ENCODE measurements at regions not wholly inside any gene's neighbourhood (a gene's known extent, or its start where the extent isn't known, plus 50 kb on each side); places are given as distances from the start of the nearest gene placed in this dataset.

- Histone ChIP-seq H3K27me3 (replicated peaks; ENCODE audit: insufficient read depth, low read depth, low read length, poor library complexity) (no peaks in the 10 kb centered on the region), H3K9me3 (ENCODE audit: low read depth, low read length, poor library complexity, severe bottlenecking) (no peaks in the 10 kb centered on the region), H3K36me3 (ENCODE audit: insufficient read depth, low read length, poor library complexity, severe bottlenecking) (no peaks in the 10 kb centered on the region), H3K27ac (ENCODE audit: low read depth, low read length, poor library complexity, severe bottlenecking) (no peak overlapping the region), H3K4me1 (ENCODE audit: insufficient read depth, low read length, poor library complexity, severe bottlenecking) (peaks cover 10% of the 10 kb centered on the region), H3K4me3 (ENCODE audit: low read depth, low read length, poor library complexity, severe bottlenecking) (no peak overlapping the region)
- BruUV-seq (replicated peaks) = no TSS peak
- no peak for DNase-seq (ENCODE audit: low spot score)
- ChIA-PET POLR2A (ENCODE audit: low non-redundant PET) (no interaction called here), CTCF (no interaction called here)
- intact Hi-C loops (cut with micrococcal nuclease; ENCODE audit: unreplicated experiment) = no loop called here
- TF ChIP-seq EZH2 (IDR thresholded peaks at IDR 0.05; ENCODE audit: borderline replicate concordance, low read depth, low read length, poor library complexity, severe bottlenecking) (no peak), CTCF (conservative IDR thresholded peaks at IDR 0.05; ENCODE audit: low read depth, low read length) (no peak)
Observed at GRCh38 chr17:62178579-62178978, 113.5 kb upstream of the MED13 start.

- Histone ChIP-seq H3K27me3 (replicated peaks; ENCODE audit: insufficient read depth, low read depth, low read length, poor library complexity) (no peaks in the 10 kb centered on the region), H3K4me1 (ENCODE audit: insufficient read depth, low read length, poor library complexity, severe bottlenecking) (no peaks in the 10 kb centered on the region), H3K36me3 (ENCODE audit: insufficient read depth, low read length, poor library complexity, severe bottlenecking) (no peaks in the 10 kb centered on the region), H3K27ac (ENCODE audit: low read depth, low read length, poor library complexity, severe bottlenecking) (no peak overlapping the region), H3K9me3 (ENCODE audit: low read depth, low read length, poor library complexity, severe bottlenecking) (no peaks in the 10 kb centered on the region), H3K4me3 (ENCODE audit: low read depth, low read length, poor library complexity, severe bottlenecking) (no peak overlapping the region)
- BruUV-seq (replicated peaks) = no TSS peak
- intact Hi-C loops (cut with micrococcal nuclease; ENCODE audit: unreplicated experiment) = no loop called here
- ChIA-PET CTCF (no interaction called here), POLR2A (ENCODE audit: low non-redundant PET) (no interaction called here)
- DNase-seq (ENCODE audit: low spot score) = no peak
- TF ChIP-seq EZH2 (IDR thresholded peaks at IDR 0.05; ENCODE audit: borderline replicate concordance, low read depth, low read length, poor library complexity, severe bottlenecking) (no peak), CTCF (conservative IDR thresholded peaks at IDR 0.05; ENCODE audit: low read depth, low read length) (no peak)
Observed at GRCh38 chr17:62172492-62173291, 107.6 kb upstream of the MED13 start.

- no peak for DNase-seq (ENCODE audit: low spot score)
- no peak overlapping the region for H3K4me3 ChIP-seq (ENCODE audit: low read depth, low read length, poor library complexity, severe bottlenecking)
- ChIA-PET POLR2A (ENCODE audit: low non-redundant PET) (no interaction called here), CTCF (no interaction called here)
- H3K9me3 ChIP-seq (ENCODE audit: low read depth, low read length, poor library complexity, severe bottlenecking) = no peaks in the 10 kb centered on the region
- intact Hi-C loops (cut with micrococcal nuclease; ENCODE audit: unreplicated experiment) = no loop called here
- no peaks in the 10 kb centered on the region for H3K27me3 ChIP-seq (replicated peaks; ENCODE audit: insufficient read depth, low read depth, low read length, poor library complexity)
- no TSS peak for BruUV-seq (replicated peaks)
- no peak overlapping the region for H3K27ac ChIP-seq (ENCODE audit: low read depth, low read length, poor library complexity, severe bottlenecking)
- TF ChIP-seq CTCF (conservative IDR thresholded peaks at IDR 0.05; ENCODE audit: low read depth, low read length) (no peak), EZH2 (IDR thresholded peaks at IDR 0.05; ENCODE audit: borderline replicate concordance, low read depth, low read length, poor library complexity, severe bottlenecking) (no peak)
- H3K36me3 ChIP-seq (ENCODE audit: insufficient read depth, low read length, poor library complexity, severe bottlenecking) = no peaks in the 10 kb centered on the region
- no peaks in the 10 kb centered on the region for H3K4me1 ChIP-seq (ENCODE audit: insufficient read depth, low read length, poor library complexity, severe bottlenecking)
Observed at GRCh38 chr17:62167076-62167475, 102.0 kb upstream of the MED13 start.
